ENCODE measurements at regions not wholly inside any gene's neighbourhood (a gene's known extent, or its start where the extent isn't known, plus 50 kb on each side); places are given as distances from the start of the nearest gene placed in this dataset.
"Not testable (repeated sequence)": the region's sequence is repeated elsewhere in the genome, so short reads cannot be mapped to it uniquely, and the experiment has no call there.

DNA sequence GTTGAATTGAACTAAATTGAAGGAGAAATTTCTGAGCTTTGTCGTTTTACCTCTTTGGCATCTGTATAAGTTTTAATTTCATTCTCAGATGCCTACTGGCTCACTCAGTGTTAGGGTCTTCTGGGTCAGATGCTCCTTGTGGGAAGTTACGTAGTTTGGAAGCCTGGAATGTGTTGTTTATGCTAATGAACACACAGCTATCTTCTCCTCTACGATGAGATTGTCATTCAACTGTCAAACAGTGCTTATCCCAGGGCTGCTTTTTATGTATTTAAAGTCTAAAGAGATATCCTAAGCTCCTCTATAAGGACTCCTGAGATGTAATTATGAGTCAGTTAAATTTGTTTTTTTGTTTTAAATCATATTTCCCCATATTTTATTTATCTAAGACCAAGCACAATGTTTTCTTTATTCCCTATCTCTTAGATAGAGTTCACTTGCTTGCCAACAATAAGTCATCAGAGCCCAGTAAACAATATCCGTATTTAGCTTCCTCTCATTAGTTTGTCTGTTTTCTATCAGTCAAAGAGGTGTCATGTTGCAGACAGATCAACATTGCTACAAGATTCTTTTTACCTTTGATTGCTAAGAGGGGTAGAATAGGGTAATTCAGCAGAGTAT is 368.0 kb upstream of the PDE3A start:
- DNase-seq: no peak

DNA sequence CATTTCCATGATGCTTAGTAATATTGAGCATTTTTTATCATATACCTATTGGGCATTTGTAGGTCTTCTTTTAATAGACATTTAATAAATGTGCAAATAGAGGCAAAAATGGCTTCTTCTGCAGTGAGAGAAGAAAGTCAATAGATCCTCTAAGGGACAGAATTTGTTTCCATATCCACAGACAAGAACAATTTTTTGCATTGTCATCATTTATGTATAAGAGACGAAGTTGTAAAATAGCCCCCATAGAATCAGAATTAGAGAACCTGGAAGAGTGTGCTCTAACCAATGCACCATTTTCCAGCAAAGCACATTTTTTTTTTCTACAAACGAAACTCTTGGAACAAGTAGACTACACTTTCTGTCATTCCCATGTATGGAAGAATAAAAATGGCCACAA is 365.1 kb upstream of the PDE3A start:
- DNase-seq: no peak

DNA sequence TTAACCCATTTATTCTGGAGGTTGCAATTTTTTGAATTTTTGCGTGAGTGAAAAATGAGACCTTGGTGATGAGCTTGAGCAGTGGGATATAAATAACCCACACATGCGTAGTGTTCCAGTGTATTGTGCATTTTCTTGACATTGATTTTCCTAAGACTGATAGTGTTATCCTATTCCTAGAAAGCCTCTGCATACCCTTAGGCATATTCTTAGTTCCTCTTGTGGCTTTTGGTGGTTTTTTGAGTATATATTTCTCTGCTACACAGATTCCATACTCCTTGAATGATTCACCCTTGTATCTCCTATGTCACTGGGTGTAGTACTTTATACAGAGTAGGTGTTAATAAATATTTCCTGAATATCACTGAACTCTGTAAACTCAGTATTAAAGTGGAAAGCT is 363.4 kb upstream of the PDE3A start:
- no peak for DNase-seq

DNA sequence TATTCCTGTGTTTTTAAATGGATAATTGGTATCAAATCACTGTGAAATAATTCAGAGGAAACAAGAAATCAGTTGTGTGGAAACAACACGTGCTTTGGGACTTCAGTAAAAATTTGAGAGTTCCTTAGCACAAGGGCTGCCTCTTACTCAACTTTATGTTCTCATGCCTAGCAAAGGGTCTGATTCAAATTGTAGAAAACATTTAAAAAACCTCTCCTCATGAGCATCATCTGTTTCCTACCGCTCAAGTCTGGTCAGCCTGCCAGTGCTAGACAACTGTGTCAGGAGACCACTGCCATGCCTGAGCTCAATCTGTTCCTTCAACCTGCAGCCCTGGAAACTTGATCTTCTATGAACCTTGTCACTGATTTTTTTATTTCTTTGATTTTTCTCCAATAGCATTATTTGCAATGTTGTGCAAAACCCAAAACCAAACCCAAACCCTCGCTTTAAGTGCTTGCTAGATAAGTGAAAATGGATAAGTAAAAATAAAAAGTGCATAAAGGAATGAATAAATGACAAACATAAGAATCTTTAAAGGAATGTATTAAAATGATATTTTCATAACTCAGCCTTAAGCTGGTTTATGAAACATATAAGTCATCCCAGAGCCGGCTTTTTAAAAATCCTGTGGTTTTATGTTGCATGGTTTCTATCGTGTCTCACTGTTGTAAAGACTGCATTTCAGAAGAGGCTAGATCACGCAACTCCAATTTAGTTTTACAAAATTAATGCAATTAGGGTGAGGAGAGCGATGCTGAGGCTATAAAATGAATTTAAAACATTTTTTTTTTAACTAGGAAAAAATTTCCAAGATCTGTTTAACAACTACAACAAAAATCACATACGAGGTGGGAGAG is 361.2 kb upstream of the PDE3A start:
- DNase-seq: no peak

DNA sequence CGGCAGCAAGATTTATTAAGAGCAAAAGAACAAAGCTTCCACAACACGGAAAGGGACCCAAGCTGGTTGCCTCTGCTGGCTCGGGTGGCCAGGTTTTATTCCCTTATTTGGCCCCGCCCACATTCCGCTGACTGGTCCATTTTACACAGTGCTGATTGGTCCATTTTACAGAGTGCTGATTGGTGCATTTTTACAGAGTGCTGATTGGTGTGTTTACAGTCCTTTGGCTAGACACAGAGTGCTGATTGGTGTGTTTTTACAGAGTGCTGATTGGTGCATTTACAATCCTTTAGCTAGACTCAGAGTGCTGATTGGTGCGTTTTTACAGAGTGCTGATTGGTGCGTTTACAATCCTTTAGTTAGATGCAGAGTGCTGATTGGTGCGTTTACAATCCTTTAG is 358.4 kb upstream of the PDE3A start:
- DNase-seq: not testable (repeated sequence)

DNA sequence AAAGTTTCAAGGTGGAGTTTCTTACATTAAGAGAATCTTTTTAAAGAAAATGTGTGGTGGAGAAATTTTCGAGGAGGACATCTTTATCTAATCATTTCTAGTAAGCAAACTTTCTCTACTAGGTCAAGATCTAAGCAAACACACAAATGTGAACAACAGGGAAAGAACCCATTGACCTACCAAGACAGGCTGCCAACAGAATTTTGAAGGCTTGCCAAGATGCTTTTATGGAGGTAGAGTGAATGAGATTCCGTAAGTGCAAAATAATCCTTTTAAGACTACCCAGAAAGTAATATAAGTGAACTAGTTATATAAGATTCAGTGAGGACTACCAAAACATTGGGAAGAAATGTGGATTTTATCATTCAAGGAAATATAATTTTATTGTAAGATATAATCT is 357.1 kb upstream of the PDE3A start:
- no peak for DNase-seq

DNA sequence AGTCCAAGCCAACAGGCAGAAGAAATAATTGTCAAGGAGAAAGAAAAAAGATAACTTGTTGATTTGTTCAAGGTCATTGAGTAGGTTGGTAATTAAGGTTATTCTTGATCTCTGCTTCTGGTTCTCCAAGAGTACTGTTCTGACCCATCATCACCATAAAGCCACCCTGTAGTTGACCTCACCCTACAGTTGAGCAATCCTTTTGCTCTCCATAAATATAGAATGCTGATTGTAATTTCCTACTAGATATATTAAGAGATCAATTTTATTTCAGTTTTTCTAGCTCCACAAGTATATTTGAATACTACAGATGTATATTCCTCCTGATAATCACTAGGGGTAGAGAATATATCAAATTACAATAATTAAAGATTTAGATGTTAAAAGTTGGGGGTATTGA is 350.5 kb upstream of the PDE3A start:
- no peak for DNase-seq

DNA sequence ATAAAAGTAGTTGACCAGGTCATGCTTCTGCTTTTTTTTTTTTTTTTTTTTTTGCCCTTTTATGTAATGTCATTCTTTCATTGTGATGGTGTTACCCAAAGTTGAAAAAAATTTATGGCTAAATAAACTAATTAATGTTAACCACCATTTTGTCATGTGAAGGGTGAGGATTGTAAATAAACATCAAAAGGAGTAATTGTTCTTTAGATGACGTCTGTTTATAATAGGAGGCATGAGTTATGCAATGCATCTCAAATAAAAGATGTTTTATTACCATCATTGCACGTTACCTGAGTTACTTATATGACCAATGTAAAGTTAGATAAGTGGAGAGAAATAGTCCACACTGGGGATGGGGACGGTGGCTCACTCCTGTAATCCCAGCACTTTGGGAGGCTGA is 349.9 kb upstream of the PDE3A start:
- DNase-seq: no peak

DNA sequence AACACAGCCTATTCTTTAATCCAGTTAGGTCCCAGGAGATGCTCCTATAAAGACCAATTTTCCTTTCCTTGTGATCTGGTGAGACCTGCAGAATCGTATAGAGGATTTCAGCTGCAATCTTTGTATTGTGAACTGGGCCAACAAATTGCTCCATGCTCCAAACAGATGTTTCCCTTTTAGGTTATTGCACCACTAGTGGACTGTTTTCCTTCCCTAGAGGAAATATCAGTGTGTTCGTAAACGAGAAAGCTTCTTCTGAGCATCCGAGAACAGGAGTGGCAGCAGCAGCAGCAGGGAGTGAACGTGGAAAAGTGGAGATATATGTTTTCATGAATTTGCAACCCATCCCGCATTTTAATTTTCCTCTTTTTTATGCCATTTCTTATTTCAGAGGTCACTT is 344.1 kb upstream of the PDE3A start:
- DNase-seq: no peak

DNA sequence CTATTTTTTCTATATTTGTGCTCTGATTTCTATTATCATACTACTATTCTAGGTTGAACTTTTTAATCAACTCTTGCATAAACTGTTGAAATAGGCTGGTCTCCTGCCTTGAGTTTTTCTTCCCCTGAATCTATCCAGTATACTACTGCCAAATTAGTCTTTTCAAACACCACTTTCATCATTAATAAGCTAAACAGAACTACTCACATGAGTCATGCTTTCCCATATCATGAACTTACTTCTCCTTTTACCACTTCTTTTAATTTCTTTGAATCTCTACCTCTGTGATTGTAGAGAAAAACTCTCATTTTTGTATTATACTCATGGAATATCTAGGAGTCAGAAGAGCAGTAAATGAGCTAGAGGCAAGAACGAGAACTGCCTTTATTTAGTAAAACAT is 340.3 kb upstream of the PDE3A start:
- DNase-seq: no peak

DNA sequence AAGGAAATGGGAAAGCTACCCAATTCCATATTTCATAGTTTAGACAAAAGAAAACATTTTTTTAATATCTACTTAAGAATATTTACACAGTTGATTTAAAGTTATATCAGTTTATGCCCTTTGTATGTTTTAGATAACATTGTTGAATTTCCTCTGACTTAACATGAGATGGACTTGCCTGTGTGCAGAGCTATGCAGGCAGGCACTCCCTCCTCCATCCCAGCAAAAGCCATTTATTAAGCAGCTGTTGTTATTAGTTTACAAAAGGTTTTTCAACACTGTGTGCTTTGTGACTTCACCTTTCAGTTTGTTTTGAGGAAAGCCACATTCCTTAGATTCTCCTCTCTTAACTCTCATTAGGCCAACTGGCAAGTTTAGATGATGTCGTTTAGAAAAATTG is 337.5 kb upstream of the PDE3A start:
- no peak for DNase-seq

DNA sequence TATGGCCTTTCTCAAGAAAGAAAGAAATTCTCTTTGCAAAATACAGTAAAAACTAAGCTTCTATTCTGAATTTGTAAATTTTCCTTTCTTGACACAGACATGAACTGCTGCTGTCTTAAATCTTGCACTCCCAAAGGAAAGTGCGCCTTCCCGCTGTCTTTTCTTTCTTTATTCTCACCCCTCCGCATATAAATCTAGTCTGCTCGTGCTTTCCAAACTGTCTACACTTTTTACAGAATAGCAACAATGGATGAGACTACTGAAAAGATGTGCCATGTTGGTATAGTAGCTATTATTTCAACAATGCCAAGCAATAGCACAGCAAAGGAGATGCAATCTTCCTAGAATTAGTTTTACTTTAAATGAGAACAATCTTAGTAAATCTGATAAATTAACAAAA is 328.8 kb upstream of the PDE3A start:
- no peak for DNase-seq

DNA sequence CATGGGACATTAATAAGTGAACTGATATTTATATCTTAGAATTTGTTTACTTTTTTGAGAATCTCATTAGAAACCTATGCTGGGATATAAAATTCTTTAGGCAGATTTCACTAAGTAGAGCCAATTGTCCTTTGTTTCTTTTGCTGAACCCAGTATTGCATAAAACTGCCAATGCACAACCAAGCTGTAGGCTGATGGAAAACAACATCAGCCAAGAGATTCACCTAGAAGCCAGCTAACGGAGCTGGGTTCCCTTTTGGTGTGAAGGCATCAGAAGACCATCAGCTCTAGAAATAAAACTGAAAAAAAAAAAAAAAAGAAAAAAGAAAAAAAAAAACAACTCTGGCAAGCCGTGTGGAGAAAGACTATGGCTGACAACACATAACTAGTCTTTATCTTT is 328.2 kb upstream of the PDE3A start:
- DNase-seq: no peak

DNA sequence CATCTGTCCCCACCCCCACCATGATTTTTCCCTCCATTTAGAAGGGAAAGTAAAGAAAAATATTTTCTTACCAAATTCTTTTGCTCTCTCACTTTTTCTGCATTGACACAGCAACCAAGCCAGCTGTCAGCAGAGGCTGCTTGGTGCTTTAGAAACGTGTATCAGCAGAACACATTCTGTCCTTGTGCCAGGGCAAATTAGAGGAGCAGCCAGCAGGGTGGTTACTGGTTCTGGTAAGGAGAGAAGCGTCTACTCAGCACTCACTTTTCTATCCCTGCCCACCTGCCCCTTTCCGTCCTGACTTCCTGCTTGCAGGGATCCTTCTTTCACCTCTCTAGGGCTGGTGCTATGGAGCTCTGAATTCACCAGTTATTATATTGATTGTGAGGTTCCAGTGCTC is 327.5 kb upstream of the PDE3A start:
- no peak for DNase-seq

DNA sequence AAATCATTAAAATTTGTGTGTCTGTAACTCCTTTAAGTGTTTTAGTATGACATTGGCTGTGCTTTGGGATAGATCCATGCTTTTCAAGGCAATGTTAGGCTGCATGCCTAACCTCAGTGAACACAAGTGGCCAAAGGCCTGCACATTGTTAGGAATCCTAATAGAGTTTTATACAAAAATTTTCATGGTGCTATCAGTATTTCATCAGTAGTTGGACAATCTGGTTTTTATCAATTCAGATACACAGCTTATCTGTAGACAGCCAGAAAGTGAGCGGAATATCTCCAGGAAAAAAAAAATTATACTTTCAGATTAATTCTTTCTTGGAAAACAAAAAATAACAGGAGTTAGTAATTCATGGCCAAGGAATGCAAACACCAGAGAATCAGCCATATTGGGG is 324.0 kb upstream of the PDE3A start:
- DNase-seq: no peak

DNA sequence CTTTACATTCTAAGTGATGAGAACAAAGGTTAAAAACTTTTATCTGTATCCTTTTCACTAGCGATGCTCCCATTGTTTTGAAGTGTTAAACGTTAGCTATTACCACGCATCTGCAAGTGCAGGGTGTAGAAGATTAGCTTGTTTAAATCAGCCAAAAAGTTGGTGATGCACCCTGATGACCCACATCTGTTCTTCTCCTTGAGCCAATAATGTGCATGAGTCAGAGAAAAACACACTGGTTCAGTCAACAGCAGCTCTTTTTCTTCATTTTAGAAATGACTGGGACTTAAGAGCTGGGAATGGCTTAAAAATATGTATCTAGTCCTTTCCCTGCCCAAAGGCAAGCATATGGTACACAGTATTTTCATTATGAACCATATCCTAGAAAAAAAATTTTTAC is 323.5 kb upstream of the PDE3A start:
- no peak for DNase-seq

DNA sequence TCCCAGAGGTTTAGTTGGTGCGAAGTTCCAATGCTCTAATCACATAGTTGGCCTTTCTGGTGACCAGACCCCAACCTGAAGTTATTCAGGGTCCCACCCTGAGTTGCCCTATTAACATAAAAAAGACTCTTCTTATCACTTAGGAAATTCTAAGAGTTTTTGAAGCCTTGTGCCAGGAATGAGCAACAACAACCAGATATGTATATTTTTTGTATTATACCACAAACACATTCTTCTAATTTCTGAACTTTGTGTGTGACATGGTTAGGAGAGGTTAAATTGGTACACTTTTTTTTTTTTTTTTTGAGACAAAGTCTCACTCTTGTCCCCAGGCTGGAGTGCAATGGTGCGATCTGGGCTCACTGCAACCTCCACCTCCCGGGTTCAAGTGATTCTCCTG is 320.4 kb upstream of the PDE3A start:
- DNase-seq: no peak

DNA sequence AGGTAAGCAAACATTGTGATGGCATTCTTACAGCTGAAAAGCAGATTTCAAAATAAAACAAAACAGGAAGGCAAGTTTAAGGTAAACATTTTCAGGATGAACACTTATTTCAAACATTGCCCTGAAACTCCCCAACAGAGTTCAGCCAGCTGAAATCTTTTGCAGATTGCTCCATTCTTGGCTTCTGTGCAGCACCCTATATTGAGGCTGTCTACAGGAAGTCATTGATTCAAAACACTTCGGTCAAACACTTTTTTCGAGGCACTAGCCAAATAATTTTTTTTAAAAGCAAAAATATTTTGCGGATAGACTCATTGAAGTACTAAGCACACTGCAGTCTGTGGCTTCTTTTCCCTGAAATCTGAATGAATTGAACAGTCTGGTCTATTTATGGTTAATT is 318.1 kb upstream of the PDE3A start:
- DNase-seq: no peak

DNA sequence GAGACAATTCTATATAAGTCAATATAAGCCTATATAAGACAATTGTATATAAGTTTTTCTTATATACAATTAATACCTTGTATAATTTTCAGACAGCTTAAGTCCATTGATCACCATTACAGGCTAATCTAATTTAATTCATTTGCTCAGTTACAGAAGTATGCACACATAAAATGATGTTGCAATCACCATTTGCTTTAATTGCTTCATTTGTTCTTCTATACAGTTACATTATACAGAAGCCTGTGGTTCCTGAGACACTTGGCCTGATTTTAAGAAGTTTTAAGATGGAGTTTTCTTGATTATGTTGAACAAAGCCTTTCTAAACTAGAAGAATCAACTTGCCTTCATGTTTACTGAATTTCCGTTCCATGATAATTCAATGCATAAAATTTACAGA is 314.6 kb upstream of the PDE3A start:
- no peak for DNase-seq

DNA sequence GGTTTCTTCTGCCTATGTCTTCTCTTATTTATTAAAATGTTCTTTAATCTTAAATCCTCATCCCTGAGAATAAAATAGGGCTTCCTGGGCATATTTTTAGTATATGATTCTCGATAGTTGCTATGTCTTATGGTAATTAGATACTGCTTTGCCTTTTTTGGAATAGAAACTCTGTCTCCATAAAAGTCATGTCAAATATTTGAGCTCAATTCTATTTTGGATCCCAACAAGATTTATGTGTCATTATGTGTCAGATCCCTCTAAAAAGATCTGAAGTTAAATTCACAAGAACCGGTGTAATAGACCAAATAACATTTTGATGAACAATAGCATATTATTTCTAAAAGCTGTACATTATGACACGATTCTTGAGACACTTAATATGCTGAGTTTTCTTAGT is 312.5 kb upstream of the PDE3A start:
- no peak for DNase-seq

DNA sequence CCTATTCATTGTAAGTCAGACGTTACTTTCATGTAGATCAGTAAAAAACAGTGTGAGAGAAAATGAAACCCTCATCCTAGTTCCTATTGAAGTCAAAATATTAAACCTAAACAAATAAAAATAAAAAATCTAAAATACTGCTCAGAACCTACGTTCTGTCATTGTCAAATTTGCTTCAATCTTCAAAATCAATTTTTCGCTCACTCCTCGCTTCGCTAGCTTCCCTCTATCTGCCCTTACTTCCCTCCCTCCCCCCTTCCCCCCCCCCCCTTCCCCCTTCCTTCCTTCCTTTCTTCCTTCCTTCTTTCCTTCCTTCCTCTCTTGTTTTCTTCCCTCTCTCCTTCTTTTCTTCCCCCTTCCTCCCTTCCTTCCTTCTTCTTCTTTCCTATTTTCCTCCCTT is 310.9 kb upstream of the PDE3A start:
- no peak for DNase-seq

DNA sequence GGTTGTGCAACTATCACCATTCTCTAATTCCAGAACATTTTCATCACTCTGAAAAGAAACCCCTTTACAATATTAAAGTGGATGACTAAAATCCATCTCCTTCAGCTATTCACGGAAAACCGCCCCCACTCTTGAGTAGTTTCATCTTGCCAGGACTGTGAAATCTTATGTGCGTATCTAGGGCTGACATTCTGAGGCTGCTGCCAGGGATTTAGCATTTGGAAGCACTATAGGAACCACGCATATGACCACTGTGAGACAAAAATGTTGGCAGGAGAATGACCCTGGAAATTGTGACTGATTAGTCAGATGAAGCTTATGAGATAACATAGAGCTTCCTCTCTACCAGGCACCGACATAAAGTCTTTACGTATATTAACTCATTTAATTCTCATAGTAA is 305.2 kb upstream of the PDE3A start:
- no peak for DNase-seq

DNA sequence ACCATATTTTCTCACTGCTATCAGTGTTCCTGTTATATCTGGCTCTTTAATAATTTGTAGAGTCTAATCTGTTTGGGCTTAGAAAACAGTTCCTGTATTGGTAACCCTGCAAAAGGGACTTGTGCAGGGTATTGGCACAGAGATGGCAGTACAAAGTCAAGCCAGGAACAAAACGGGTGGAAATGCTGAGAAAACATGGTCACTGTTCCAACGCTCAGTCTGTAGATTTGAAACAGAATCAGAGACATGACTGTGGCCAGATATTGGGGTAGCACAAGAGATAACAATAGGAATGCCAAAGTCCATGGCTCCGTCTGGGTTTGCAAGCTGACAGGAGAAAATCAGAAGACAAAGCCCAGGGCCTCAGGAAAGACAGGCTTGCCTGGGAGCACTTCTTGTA is 290.7 kb upstream of the PDE3A start:
- no peak for DNase-seq

DNA sequence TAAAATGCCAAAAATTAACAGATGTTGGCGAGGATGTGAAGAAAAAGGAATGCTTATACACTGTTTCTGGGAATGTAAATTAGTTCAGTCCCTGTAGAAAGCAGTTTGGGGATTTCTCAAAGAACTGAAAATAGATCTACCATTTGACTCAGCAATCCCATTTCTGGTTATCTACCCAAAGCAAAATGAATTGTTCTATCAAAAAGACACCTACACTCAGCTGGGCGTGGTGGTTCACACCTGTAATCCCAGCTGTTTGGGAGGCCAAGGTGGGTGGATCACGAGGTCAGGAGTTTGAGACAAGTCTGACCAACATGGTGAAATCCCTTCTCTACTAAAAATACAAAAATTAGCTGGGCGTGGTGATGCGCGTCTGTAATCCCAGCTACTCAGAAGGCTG is 279.3 kb upstream of the PDE3A start:
- DNase-seq: no peak

DNA sequence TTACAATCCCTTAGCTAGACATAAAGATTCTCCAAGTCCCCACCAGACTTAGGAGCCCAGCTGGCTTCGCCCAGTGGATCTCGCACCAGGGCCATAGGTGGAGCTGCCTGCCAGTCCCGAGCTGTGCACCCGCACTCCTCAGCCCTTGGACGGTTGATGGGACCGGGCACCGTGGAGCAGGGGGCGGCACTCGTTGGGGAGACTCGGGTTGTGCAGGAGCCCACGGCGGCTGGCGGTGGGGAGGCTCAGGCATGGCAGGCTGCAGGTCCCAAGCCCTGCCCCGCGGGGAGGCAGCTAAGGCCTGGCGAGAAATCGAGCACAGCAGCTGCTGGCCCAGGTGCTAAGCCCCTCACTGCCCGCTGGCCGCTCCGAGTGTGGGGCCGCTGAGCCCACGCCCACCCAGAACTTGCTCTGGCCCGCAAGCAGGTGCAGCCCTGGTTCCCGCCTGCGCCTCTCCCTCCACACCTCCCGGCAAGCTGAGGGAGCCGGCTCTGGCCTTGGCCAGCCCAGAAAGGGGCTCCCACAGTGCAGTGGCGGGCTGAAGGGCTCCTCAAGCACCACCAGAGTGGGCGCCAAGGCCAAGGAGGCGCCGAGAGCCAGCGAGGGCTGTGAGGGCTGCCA is 275.0 kb upstream of the PDE3A start:
- DNase-seq: not testable (repeated sequence)
